Adrenal gland (tissue), 9 donors: ENCODE measurements at regions not wholly inside any gene's neighbourhood (a gene's known extent, or its start where the extent isn't known, plus 50 kb on each side); places are given as distances from the start of the nearest gene placed in this dataset.

ENCODE experiments used
- DNase-seq, 7 donors: peaks; one replicate each; pipeline ENCODE4 v3.0.0-alpha.2; 2019 to 2020
- H3K27ac ChIP-seq, 5 donors: fragments of 200-600 bp; sonication (generic) in 4 of 5; 1 replicate in 3 of 5; 2 replicates in 2 of 5; pipeline versions ENCODE4 v1.5.1 to v1.8.0; 2016 to 2020; ENCODE audit warnings: mild to moderate bottlenecking in 1 of 5
- H3K27me3 ChIP-seq: fragments of 200-600 bp; 2 replicates; pipeline ENCODE4 v1.8.0; 2021
- H3K36me3 ChIP-seq, 2 donors: fragments of 200-600 bp; replicated peaks in 1 of 2; 1 replicate in 1 of 2; 2 replicates in 1 of 2; pipeline versions ENCODE4 v1.5.1 to v1.8.0; 2018 to 2022
- H3K4me1 ChIP-seq, 2 donors: fragments of 200-600 bp; replicated peaks in 1 of 2; 1 replicate in 1 of 2; 2 replicates in 1 of 2; pipeline versions ENCODE4 v1.5.1 to v1.8.0; 2018 to 2021
- H3K4me3 ChIP-seq, 4 donors: fragments of 200-600 bp; sonication (generic) in 3 of 4; one replicate each; pipeline ENCODE4 v1.5.1; 2016 to 2018
- H3K9me3 ChIP-seq, 3 donors: fragments of 200-600 bp; sonication (generic) in 1 of 3; replicated peaks in 1 of 3; 1 replicate in 2 of 3; 2 replicates in 1 of 3; pipeline versions ENCODE4 v1.5.1 to v1.8.0; 2016 to 2021
- POLR2A ChIP-seq, 2 donors: fragments of 450-650 bp; IDR thresholded peaks; one replicate each; pipeline ENCODE4 v1.6.1; 2017; ENCODE audit warnings: antibody characterized with exemption in 2 of 2, mild to moderate bottlenecking in 2 of 2, moderate library complexity in 1 of 2
- WGBS, 4 donors: extraction: QIAGEN DNeasy Blood & Tissue Kit in 2 of 4; methylation state at CpG; one replicate each; pipeline versions ENCODE4 v1.1.5 to v1.1.7; 2013 to 2017; 5-methylcytosine and 5-hydroxymethylcytosine counted together
- intact Hi-C, 2 donors: fragments of 100-400 bp; cut with DNase I; formaldehyde crosslinking; loops; one replicate each; pipeline versions ENCODE4 v1.14.1 to v1.15.0; 2022 to 2023
- TF ChIP-seq, protein P1 (sequence below), 6 experiments: fragments of 450-650 bp in 4 of 6; fragments of 200-600 bp in 2 of 6; sonication (generic) in 1 of 6; IDR thresholded peaks; 1 replicate in 5 of 6; 2 replicates in 1 of 6; pipeline versions ENCODE4 v1.5.1 to v1.8.0; 2016 to 2021; ENCODE audit warnings: antibody characterized with exemption in 6 of 6, mild to moderate bottlenecking in 2 of 6, moderate library complexity in 1 of 6
- donor health status: healthy with polysubstance abuse.
- donor health status: Bipolar disorder and iron deficiency.
- donor health status: DM: yes; HTN: yes; CAD: no.
- donor health status: DM: no; HTN: no; CAD: no.
- donor health status: DM: no; HTN: no; CAD: no.

GRCh38 chr20:4480104-4480503 lies 206.2 kb upstream of the PRNP start:
- no peak overlapping the region for H3K4me3 ChIP-seq
- no peak overlapping the region for H3K27ac ChIP-seq
- no peaks in the 10 kb centered on the region for H3K9me3 ChIP-seq
- no peak for DNase-seq
- H3K27me3 ChIP-seq: no peaks in the 10 kb centered on the region
- intact Hi-C loops: no loop called here
- TF ChIP-seq, protein P1, sequence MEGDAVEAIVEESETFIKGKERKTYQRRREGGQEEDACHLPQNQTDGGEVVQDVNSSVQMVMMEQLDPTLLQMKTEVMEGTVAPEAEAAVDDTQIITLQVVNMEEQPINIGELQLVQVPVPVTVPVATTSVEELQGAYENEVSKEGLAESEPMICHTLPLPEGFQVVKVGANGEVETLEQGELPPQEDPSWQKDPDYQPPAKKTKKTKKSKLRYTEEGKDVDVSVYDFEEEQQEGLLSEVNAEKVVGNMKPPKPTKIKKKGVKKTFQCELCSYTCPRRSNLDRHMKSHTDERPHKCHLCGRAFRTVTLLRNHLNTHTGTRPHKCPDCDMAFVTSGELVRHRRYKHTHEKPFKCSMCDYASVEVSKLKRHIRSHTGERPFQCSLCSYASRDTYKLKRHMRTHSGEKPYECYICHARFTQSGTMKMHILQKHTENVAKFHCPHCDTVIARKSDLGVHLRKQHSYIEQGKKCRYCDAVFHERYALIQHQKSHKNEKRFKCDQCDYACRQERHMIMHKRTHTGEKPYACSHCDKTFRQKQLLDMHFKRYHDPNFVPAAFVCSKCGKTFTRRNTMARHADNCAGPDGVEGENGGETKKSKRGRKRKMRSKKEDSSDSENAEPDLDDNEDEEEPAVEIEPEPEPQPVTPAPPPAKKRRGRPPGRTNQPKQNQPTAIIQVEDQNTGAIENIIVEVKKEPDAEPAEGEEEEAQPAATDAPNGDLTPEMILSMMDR (IDR thresholded peaks at IDR 0.05): no peak
- TF ChIP-seq POLR2A (IDR thresholded peaks at IDR 0.05): no peak
- no peaks in the 10 kb centered on the region for H3K36me3 ChIP-seq
- no peaks in the 10 kb centered on the region for H3K4me1 ChIP-seq
- WGBS, 4 donors: 80 to 86% (median 82%) methylated on average over 3 of the region's 3 CpGs

DNA sequence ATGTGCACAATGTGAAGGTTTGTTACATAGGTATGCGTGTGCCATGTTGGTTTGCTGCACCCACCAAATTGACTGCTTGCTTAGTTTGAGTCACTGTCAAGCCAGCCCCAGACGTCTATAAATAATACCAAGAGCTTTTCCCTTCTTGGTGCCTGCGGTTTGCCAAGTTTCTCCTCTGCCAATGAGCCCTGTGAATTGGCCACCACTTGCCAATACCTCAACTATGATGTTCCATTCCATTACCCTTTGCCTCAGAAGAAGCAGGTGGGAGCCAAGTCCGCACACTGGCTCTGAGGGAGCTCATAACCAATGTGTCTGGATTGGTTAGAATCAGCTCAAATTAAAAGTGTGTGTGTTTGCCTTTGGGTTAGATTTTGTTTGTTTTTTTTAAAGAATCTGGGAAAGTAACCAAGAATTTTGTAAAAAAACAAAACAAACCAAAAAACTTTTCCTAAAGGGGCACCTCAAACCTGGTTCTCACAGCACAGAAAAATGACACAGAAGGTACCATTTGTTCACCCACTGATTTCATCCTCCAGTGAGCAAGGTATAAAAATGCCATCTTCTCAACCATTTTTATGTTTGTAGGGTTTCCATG lies 209.3 kb upstream of the PRNP start:
- H3K36me3 ChIP-seq: no peaks in the 10 kb centered on the region
- intact Hi-C loops: no loop called here
- WGBS, 4 donors: 57 to 70% (median 66%) methylated on average over 4 of the region's 4 CpGs
- no peak for DNase-seq
- H3K27ac ChIP-seq: no peak overlapping the region
- TF ChIP-seq, protein P1 (IDR thresholded peaks at IDR 0.05): no peak
- no peak for TF ChIP-seq POLR2A (IDR thresholded peaks at IDR 0.05)
- H3K9me3 ChIP-seq: no peaks in the 10 kb centered on the region
- no peak overlapping the region for H3K4me3 ChIP-seq
- no peaks in the 10 kb centered on the region for H3K27me3 ChIP-seq
- no peaks in the 10 kb centered on the region for H3K4me1 ChIP-seq

DNA sequence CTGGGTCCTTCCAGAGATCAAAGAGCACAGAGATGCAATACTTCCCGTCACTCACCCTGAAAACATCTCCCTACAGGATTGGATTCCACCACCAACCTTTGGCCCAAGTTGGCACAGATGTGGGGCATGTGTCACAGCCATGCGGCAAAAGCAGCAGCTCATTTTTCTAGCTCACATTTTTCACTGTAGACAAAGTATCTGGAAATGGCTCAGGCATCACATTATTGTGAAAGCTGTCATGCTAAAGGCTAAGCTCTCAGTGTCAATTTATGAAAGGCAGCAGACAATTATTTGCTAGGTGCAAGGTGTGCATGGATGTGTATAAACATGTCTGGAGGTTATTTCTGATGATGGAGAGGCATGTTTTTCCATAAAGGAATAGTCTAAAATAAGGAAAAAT lies 213.3 kb upstream of the PRNP start:
- H3K27ac ChIP-seq: no peak overlapping the region
- no peaks in the 10 kb centered on the region for H3K36me3 ChIP-seq
- H3K27me3 ChIP-seq: no peaks in the 10 kb centered on the region
- no peak overlapping the region for H3K4me3 ChIP-seq
- TF ChIP-seq, protein P1 (IDR thresholded peaks at IDR 0.05): no peak
- TF ChIP-seq POLR2A (IDR thresholded peaks at IDR 0.05): no peak
- intact Hi-C loops: no loop called here
- no peak for DNase-seq
- no peaks in the 10 kb centered on the region for H3K9me3 ChIP-seq
- no peaks in the 10 kb centered on the region for H3K4me1 ChIP-seq
- WGBS, 4 donors: 74 to 87% (median 83%) methylated on average over 2 of the region's 2 CpGs

GRCh38 chr20:4471221-4471620 lies 215.0 kb upstream of the PRNP start:
- intact Hi-C loops: no loop called here
- Histone ChIP-seq H3K4me3 (no peak overlapping the region), H3K27ac (no peak overlapping the region), H3K4me1 (no peaks in the 10 kb centered on the region), H3K27me3 (no peaks in the 10 kb centered on the region), H3K9me3 (no peaks in the 10 kb centered on the region), H3K36me3 (no peaks in the 10 kb centered on the region)
- DNase-seq: no peak
- WGBS, 4 donors: 78 to 91% (median 84%) methylated on average over 4 of the region's 4 CpGs
- TF ChIP-seq, protein P1 (IDR thresholded peaks at IDR 0.05): no peak
- TF ChIP-seq POLR2A (IDR thresholded peaks at IDR 0.05): no peak
